ENCODE measurements at regions not wholly inside any gene's neighbourhood (a gene's known extent, or its start where the extent isn't known, plus 50 kb on each side); places are given as distances from the start of the nearest gene placed in this dataset.
"Not testable (repeated sequence)": the region's sequence is repeated elsewhere in the genome, so short reads cannot be mapped to it uniquely, and the experiment has no call there.

- TF ChIP-seq CTCF (conservative IDR thresholded peaks at IDR 0.05; ENCODE audit: low read length); EZH2phosphoT487 (IDR thresholded peaks at IDR 0.05; ENCODE audit: borderline replicate concordance, low read depth, low read length): not testable (repeated sequence)
Measured at GRCh38 chr2:110338277-110339003, 126.1 kb upstream of the MTLN start.

Measured in OCI-LY7 (cell line).